GM12878 (cell line): ENCODE measurements at regions not wholly inside any gene's neighbourhood (a gene's known extent, or its start where the extent isn't known, plus 50 kb on each side); places are given as distances from the start of the nearest gene placed in this dataset.

Source experiments
- ATAC-seq: fragments of 200-7000 bp; cut with Tn5 transposase; 3 replicates; pipeline ENCODE4 v1.9.1; 2020; ENCODE audit warnings: mild to moderate bottlenecking, moderate library complexity
- BruUV-seq: library from RNA; stranded (reverse); fragments of 400-500 nt; replicated peaks from 2 replicates; lab custom pipeline; 2021; lab: Mats Ljungman, UMichigan
- CTCF ChIA-PET: fragments of 300-600 bp; sonication (Branson Sonifier 250); formaldehyde crosslinking; extraction: SDS; loops from one replicate; lab custom pipeline; 2021; ENCODE audit warnings: inconsistent platforms; lab: Yijun Ruan, JAX
- POLR2A ChIA-PET: fragments of 350-600 bp; formaldehyde crosslinking; extraction: SDS; loops from one replicate; lab custom pipeline; 2021; ENCODE audit warnings: inconsistent platforms; lab: Charles Lee
- RAD21 ChIA-PET: fragments of 300-600 bp; sonication (Branson Sonifier 250); formaldehyde crosslinking; loops from one replicate; lab custom pipeline; 2023; ENCODE audit warnings: antibody characterized with exemption; ENCODE audit not compliant: unreplicated experiment; lab: Charles Lee
- SMC1A ChIA-PET: fragments of 300-600 bp; sonication (Branson Sonifier 250); formaldehyde crosslinking; loops from one replicate; lab custom pipeline; 2023; ENCODE audit not compliant: unreplicated experiment, uncharacterized antibody; lab: Charles Lee
- DNase-seq: peaks from one replicate; pipeline ENCODE4 v3.0.0-alpha.2; 2011; ENCODE audit warnings: low read depth, low spot score
- FAIRE-seq: peaks from 3 replicates; lab custom pipeline; 2011; peaks lifted over from hg19 to GRCh38; lab: Jason Lieb, UNC
- H2AFZ ChIP-seq: 2 replicates; pipeline ENCODE4 v1.6.0; 2011; ENCODE audit warnings: low read depth, low read length, control low read depth; ENCODE audit not compliant: control insufficient read depth
- H3K27ac ChIP-seq: 2 replicates; pipeline ENCODE4 v1.5.1; 2011; ENCODE audit warnings: control low read depth; ENCODE audit not compliant: control insufficient read depth, insufficient read depth
- H3K27me3 ChIP-seq, 2 experiments: replicated peaks in 1 of 2; 2 replicates each; pipeline versions ENCODE4 v1.6.0 to v1.6.1; 2011; ENCODE audit warnings: low read length in 1 of 2; ENCODE audit not compliant: control insufficient read depth in 2 of 2, insufficient read depth in 2 of 2
- H3K36me3 ChIP-seq, 2 experiments: 2 replicates each; pipeline ENCODE4 v1.5.1; 2011; ENCODE audit warnings: low read length in 1 of 2; ENCODE audit not compliant: control insufficient read depth in 2 of 2, insufficient read depth in 2 of 2
- H3K4me1 ChIP-seq: 2 replicates; pipeline ENCODE4 v1.6.1; 2011; ENCODE audit warnings: mild to moderate bottlenecking, low read length, moderate library complexity, mixed read lengths; ENCODE audit not compliant: control insufficient read depth, insufficient read depth
- H3K4me2 ChIP-seq: 2 replicates; pipeline ENCODE4 v1.6.0; 2011; ENCODE audit warnings: control low read depth; ENCODE audit not compliant: control insufficient read depth, insufficient read depth
- H3K4me3 ChIP-seq: fragments of 200-600 bp; sonication (generic); 2 replicates; pipeline ENCODE4 v1.5.1; 2016
- H3K79me2 ChIP-seq: 2 replicates; pipeline ENCODE4 v1.6.0; 2011; ENCODE audit warnings: low read length; ENCODE audit not compliant: control insufficient read depth, insufficient read depth
- H3K9ac ChIP-seq: 2 replicates; pipeline ENCODE4 v1.8.0; 2011; ENCODE audit warnings: low read length, control low read depth, mixed read lengths; ENCODE audit not compliant: control insufficient read depth, insufficient read depth
- H3K9me3 ChIP-seq: replicated peaks from 3 replicates; pipeline ENCODE4 v1.5.1; 2011; ENCODE audit warnings: mild to moderate bottlenecking, low read length; ENCODE audit not compliant: control insufficient read depth, insufficient read depth
- H4K20me1 ChIP-seq: 2 replicates; pipeline ENCODE4 v1.6.0; 2011; ENCODE audit not compliant: control insufficient read depth, insufficient read depth
- CBX5 ChIP-seq: sonication (generic); IDR thresholded peaks from 2 replicates; pipeline ENCODE4 v1.6.1; 2016; ENCODE audit warnings: low read depth, moderate library complexity, mild to moderate bottlenecking, inconsistent platforms
- CHD2 ChIP-seq: IDR thresholded peaks from 2 replicates; pipeline ENCODE4 v1.6.1; 2011; ENCODE audit warnings: low read depth, low read length, improper control_type of control experiment, borderline replicate concordance
- MTA2 ChIP-seq: fragments of 450-650 bp; IDR thresholded peaks from 2 replicates; pipeline ENCODE4 v1.6.1; 2016; ENCODE audit warnings: low read depth, mild to moderate bottlenecking, moderate library complexity
- NFYA ChIP-seq: IDR thresholded peaks from 2 replicates; pipeline ENCODE4 v1.6.1; 2011; ENCODE audit warnings: low read depth, mild to moderate bottlenecking, low read length, improper control_type of control experiment, borderline replicate concordance
- RBBP5 ChIP-seq: fragments of 200-600 bp; sonication (generic); conservative IDR thresholded peaks from 2 replicates; pipeline ENCODE4 v1.6.1; 2016
- RFX5 ChIP-seq: IDR thresholded peaks from 2 replicates; pipeline ENCODE4 v1.6.1; 2011; ENCODE audit warnings: low read depth, low read length, improper control_type of control experiment
- SP1 ChIP-seq: IDR thresholded peaks from one replicate; pipeline ENCODE4 v1.6.1; 2011; ENCODE audit warnings: low read depth, low read length
- SREBF1 ChIP-seq: IDR thresholded peaks from 2 replicates; pipeline ENCODE4 v1.6.1; 2012; ENCODE audit warnings: mild to moderate bottlenecking, low read length
- WGBS: methylation state at CpG from one replicate; pipeline ENCODE4 v1.1.6; 2016; ENCODE audit warnings: low lambda C conversion rate; ENCODE audit not compliant: insufficient replicate concordance, insufficient coverage; ENCODE audit errors: missing lambda C conversion rate; 5-methylcytosine and 5-hydroxymethylcytosine counted together
- in situ Hi-C: fragments of 300-500 bp; cut with MboI; formaldehyde crosslinking; loops from 9 replicates; pipeline ENCODE4 v1.14.3; 2018; ENCODE audit warnings: mixed read lengths
- intact Hi-C: fragments of 100-400 bp; cut with micrococcal nuclease; formaldehyde crosslinking; loops from one replicate; pipeline ENCODE4 v1.14.2; 2022; ENCODE audit not compliant: unreplicated experiment
- TF ChIP-seq, protein P1 (sequence below): IDR thresholded peaks from 2 replicates; pipeline ENCODE4 v1.6.1; 2012; ENCODE audit warnings: improper control_type of control experiment, low read depth, low read length; ENCODE audit not compliant: insufficient replicate concordance
- TF ChIP-seq, protein P2 (sequence below): fragments of 150-350 bp; IDR thresholded peaks from 2 replicates; pipeline ENCODE4 v1.6.1; 2016; ENCODE audit warnings: low read depth, low read length

DNA sequence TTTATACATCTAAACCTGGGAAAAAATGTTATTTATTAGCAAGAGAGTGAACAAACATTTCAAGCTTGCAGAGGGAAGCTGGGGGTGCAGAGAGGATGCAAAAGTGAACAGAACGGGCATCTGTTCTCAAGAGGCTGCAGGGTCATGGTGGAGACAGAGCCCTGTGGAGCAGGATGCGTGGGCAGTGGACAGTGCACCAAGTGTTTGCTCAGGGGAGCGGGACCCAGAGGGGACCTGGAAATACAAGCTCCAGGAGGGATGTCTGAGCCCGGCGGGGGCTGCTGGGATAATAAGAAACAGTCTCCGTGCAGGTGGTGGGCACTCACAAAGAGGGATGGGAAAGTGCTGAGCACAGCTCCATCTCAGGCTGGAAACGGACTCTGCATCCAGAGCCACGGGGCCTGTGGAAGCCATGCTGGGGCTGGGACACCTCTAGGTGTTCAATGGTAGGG lies 105.3 kb upstream of the SLC45A1 start:
- BruUV-seq, result no TSS peak
- ATAC-seq (no peak), FAIRE-seq (no peak), DNase-seq (no peak)
- CTCF ChIA-PET, result no interaction called here
- RAD21 ChIA-PET, result no interaction called here
- in situ Hi-C loops (no loop called here), intact Hi-C loops (no loop called here)
- Histone ChIP-seq H3K36me3 (no peaks in the 10 kb centered on the region), H3K4me2 (no peak overlapping the region), H3K27ac (no peak overlapping the region), H4K20me1 (no peaks in the 10 kb centered on the region), H3K9me3 (no peaks in the 10 kb centered on the region), H3K4me1 (no peaks in the 10 kb centered on the region), H2AFZ (no peak overlapping the region; the same call in 1 of the 2 replicates), H3K27me3 (peaks cover 0 to 3% of the 10 kb centered on the region in 2 experiments; a peak in 1 of 4 replicates), H3K9ac (no peak overlapping the region), H3K79me2 (no peaks in the 10 kb centered on the region), H3K4me3 (no peak overlapping the region)
- 20% methylated on average over 8 of the region's 8 CpGs for WGBS
- TF ChIP-seq NFYA, result no peak
- no peak for TF ChIP-seq CBX5
- no peak for TF ChIP-seq RBBP5
- TF ChIP-seq CHD2, result no peak
- no peak for TF ChIP-seq SP1
- TF ChIP-seq, protein P1, sequence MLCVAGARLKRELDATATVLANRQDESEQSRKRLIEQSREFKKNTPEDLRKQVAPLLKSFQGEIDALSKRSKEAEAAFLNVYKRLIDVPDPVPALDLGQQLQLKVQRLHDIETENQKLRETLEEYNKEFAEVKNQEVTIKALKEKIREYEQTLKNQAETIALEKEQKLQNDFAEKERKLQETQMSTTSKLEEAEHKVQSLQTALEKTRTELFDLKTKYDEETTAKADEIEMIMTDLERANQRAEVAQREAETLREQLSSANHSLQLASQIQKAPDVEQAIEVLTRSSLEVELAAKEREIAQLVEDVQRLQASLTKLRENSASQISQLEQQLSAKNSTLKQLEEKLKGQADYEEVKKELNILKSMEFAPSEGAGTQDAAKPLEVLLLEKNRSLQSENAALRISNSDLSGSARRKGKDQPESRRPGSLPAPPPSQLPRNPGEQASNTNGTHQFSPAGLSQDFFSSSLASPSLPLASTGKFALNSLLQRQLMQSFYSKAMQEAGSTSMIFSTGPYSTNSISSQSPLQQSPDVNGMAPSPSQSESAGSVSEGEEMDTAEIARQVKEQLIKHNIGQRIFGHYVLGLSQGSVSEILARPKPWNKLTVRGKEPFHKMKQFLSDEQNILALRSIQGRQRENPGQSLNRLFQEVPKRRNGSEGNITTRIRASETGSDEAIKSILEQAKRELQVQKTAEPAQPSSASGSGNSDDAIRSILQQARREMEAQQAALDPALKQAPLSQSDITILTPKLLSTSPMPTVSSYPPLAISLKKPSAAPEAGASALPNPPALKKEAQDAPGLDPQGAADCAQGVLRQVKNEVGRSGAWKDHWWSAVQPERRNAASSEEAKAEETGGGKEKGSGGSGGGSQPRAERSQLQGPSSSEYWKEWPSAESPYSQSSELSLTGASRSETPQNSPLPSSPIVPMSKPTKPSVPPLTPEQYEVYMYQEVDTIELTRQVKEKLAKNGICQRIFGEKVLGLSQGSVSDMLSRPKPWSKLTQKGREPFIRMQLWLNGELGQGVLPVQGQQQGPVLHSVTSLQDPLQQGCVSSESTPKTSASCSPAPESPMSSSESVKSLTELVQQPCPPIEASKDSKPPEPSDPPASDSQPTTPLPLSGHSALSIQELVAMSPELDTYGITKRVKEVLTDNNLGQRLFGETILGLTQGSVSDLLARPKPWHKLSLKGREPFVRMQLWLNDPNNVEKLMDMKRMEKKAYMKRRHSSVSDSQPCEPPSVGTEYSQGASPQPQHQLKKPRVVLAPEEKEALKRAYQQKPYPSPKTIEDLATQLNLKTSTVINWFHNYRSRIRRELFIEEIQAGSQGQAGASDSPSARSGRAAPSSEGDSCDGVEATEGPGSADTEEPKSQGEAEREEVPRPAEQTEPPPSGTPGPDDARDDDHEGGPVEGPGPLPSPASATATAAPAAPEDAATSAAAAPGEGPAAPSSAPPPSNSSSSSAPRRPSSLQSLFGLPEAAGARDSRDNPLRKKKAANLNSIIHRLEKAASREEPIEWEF, result no peak
- no peak for TF ChIP-seq SREBF1
- TF ChIP-seq MTA2, result no peak
- TF ChIP-seq RFX5, result no peak
- TF ChIP-seq, protein P2, sequence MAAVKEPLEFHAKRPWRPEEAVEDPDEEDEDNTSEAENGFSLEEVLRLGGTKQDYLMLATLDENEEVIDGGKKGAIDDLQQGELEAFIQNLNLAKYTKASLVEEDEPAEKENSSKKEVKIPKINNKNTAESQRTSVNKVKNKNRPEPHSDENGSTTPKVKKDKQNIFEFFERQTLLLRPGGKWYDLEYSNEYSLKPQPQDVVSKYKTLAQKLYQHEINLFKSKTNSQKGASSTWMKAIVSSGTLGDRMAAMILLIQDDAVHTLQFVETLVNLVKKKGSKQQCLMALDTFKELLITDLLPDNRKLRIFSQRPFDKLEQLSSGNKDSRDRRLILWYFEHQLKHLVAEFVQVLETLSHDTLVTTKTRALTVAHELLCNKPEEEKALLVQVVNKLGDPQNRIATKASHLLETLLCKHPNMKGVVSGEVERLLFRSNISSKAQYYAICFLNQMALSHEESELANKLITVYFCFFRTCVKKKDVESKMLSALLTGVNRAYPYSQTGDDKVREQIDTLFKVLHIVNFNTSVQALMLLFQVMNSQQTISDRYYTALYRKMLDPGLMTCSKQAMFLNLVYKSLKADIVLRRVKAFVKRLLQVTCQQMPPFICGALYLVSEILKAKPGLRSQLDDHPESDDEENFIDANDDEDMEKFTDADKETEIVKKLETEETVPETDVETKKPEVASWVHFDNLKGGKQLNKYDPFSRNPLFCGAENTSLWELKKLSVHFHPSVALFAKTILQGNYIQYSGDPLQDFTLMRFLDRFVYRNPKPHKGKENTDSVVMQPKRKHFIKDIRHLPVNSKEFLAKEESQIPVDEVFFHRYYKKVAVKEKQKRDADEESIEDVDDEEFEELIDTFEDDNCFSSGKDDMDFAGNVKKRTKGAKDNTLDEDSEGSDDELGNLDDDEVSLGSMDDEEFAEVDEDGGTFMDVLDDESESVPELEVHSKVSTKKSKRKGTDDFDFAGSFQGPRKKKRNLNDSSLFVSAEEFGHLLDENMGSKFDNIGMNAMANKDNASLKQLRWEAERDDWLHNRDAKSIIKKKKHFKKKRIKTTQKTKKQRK, result no peak
- POLR2A ChIA-PET, result no interaction called here
- SMC1A ChIA-PET, result no interaction called here
